ENCODE measurements at regions not wholly inside any gene's neighbourhood (a gene's known extent, or its start where the extent isn't known, plus 50 kb on each side); places are given as distances from the start of the nearest gene placed in this dataset.

DNA sequence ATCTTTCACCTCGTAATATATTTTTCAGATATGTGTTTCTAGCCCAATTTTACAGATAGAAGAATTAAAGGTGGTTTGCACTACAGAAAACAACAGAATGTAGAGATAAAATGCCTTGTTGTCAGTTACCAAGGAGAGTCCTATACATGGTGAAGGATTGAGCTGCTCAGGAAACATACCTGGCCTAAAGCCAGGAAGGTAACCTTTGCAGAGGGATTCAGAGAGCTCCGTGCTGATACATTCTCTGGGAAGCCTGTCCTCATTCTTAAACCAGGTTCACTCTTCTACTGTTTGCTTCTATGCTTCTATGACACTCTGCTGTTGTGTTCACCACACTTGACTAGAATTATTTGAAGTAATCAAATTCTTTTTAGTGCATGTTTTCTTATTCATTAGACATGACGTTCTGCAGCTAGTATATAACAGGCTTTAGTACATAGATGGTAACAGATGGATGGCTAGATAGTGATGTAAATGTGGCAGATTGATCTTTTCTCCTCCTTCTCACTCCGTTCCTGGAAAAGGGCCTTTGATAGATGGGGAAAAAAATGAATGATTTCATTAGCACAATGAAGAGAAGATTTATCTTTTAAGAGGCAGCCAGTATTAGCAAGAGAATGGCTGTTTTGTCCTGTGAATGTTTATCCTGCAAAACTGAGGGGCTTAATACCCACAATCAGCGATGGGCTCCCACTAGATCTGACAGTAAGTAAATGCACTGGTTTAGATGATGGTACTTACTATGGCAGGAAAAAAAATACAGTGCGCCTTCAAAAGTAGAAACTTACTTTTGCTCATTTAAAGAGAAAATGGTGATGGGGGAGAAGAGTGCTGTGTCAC lies 589.6 kb upstream of the FAM98A start:
- TF ChIP-seq, protein P1, sequence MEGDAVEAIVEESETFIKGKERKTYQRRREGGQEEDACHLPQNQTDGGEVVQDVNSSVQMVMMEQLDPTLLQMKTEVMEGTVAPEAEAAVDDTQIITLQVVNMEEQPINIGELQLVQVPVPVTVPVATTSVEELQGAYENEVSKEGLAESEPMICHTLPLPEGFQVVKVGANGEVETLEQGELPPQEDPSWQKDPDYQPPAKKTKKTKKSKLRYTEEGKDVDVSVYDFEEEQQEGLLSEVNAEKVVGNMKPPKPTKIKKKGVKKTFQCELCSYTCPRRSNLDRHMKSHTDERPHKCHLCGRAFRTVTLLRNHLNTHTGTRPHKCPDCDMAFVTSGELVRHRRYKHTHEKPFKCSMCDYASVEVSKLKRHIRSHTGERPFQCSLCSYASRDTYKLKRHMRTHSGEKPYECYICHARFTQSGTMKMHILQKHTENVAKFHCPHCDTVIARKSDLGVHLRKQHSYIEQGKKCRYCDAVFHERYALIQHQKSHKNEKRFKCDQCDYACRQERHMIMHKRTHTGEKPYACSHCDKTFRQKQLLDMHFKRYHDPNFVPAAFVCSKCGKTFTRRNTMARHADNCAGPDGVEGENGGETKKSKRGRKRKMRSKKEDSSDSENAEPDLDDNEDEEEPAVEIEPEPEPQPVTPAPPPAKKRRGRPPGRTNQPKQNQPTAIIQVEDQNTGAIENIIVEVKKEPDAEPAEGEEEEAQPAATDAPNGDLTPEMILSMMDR (IDR thresholded peaks at IDR 0.05; ENCODE audit: poor library complexity, severe bottlenecking): no peak
- TF ChIP-seq SMC3 (conservative IDR thresholded peaks at IDR 0.05; ENCODE audit: poor library complexity) (no peak), MXI1 (conservative IDR thresholded peaks at IDR 0.05; ENCODE audit: poor library complexity, severe bottlenecking) (no peak), EZH2 (IDR thresholded peaks at IDR 0.05; ENCODE audit: borderline replicate concordance, insufficient read depth, low read length, poor library complexity, severe bottlenecking) (no peak), POLR2AphosphoS5 (IDR thresholded peaks at IDR 0.05) (no peak), EP300 (conservative IDR thresholded peaks at IDR 0.05; ENCODE audit: poor library complexity, severe bottlenecking) (no peak)
- TF ChIP-seq, protein P2, sequence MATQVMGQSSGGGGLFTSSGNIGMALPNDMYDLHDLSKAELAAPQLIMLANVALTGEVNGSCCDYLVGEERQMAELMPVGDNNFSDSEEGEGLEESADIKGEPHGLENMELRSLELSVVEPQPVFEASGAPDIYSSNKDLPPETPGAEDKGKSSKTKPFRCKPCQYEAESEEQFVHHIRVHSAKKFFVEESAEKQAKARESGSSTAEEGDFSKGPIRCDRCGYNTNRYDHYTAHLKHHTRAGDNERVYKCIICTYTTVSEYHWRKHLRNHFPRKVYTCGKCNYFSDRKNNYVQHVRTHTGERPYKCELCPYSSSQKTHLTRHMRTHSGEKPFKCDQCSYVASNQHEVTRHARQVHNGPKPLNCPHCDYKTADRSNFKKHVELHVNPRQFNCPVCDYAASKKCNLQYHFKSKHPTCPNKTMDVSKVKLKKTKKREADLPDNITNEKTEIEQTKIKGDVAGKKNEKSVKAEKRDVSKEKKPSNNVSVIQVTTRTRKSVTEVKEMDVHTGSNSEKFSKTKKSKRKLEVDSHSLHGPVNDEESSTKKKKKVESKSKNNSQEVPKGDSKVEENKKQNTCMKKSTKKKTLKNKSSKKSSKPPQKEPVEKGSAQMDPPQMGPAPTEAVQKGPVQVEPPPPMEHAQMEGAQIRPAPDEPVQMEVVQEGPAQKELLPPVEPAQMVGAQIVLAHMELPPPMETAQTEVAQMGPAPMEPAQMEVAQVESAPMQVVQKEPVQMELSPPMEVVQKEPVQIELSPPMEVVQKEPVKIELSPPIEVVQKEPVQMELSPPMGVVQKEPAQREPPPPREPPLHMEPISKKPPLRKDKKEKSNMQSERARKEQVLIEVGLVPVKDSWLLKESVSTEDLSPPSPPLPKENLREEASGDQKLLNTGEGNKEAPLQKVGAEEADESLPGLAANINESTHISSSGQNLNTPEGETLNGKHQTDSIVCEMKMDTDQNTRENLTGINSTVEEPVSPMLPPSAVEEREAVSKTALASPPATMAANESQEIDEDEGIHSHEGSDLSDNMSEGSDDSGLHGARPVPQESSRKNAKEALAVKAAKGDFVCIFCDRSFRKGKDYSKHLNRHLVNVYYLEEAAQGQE (IDR thresholded peaks at IDR 0.05; ENCODE audit: borderline replicate concordance): no peak
